Activated T-helper 17 cell treated with anti-CD3 and anti-CD28 coated beads, Interleukin-2, amount 50 U/mL, for 72 hours (primary cell): ENCODE measurements at regions not wholly inside any gene's neighbourhood (a gene's known extent, or its start where the extent isn't known, plus 50 kb on each side); places are given as distances from the start of the nearest gene placed in this dataset.

Experiments
- ATAC-seq: fragments of 150-1000 bp; cut with Tn5 transposase; replicated peaks from 2 replicates; pipeline ENCODE4 v1.10.0; 2021; ENCODE audit warnings: mild to moderate bottlenecking, moderate library complexity
- H3K27ac Mint-ChIP-seq: one replicate; pipeline ENCODE4 v1.8.0; 2022; ENCODE audit warnings: mixed read lengths
- H3K27me3 Mint-ChIP-seq: one replicate; pipeline ENCODE4 v1.8.0; 2022; ENCODE audit warnings: mixed read lengths
- H3K36me3 Mint-ChIP-seq: one replicate; pipeline ENCODE4 v1.8.0; 2022; ENCODE audit warnings: low read depth, mild to moderate bottlenecking, mixed read lengths
- H3K4me1 Mint-ChIP-seq: one replicate; pipeline ENCODE4 v1.8.0; 2022; ENCODE audit warnings: mixed read lengths
- H3K4me3 Mint-ChIP-seq: one replicate; pipeline ENCODE4 v1.8.0; 2022; ENCODE audit warnings: mild to moderate bottlenecking, mixed read lengths
- H3K9me3 Mint-ChIP-seq: one replicate; pipeline ENCODE4 v1.8.0; 2022; ENCODE audit warnings: mixed read lengths

- no peaks in the 10 kb centered on the region for H3K4me1 Mint-ChIP-seq
- no peaks in the 10 kb centered on the region for H3K36me3 Mint-ChIP-seq
- H3K27me3 Mint-ChIP-seq, result peaks cover 8% of the 10 kb centered on the region
- H3K9me3 Mint-ChIP-seq, result no peaks in the 10 kb centered on the region
- no peak for ATAC-seq
- H3K27ac Mint-ChIP-seq, result no peak overlapping the region
- no peak overlapping the region for H3K4me3 Mint-ChIP-seq
Measured at GRCh38 chr12:97398704-97399103, 63.9 kb upstream of the RMST start.

- Mint-ChIP-seq H3K27me3 (peaks cover 4% of the 10 kb centered on the region), H3K36me3 (no peaks in the 10 kb centered on the region), H3K27ac (no peak overlapping the region), H3K4me3 (no peak overlapping the region), H3K4me1 (no peaks in the 10 kb centered on the region), H3K9me3 (no peaks in the 10 kb centered on the region)
- ATAC-seq, result no peak
Measured at GRCh38 chr12:97404093-97404492, 58.5 kb upstream of the RMST start.

- ATAC-seq, result no peak
- H3K27ac Mint-ChIP-seq, result no peak overlapping the region
- H3K36me3 Mint-ChIP-seq, result no peaks in the 10 kb centered on the region
- peaks cover 4% of the 10 kb centered on the region for H3K27me3 Mint-ChIP-seq
- H3K4me1 Mint-ChIP-seq, result no peaks in the 10 kb centered on the region
- no peaks in the 10 kb centered on the region for H3K9me3 Mint-ChIP-seq
- H3K4me3 Mint-ChIP-seq, result no peak overlapping the region
Measured at GRCh38 chr12:97404543-97404942, 58.1 kb upstream of the RMST start.

GRCh38 chr12:97408363-97408762 lies 54.2 kb upstream of the RMST start:
- Mint-ChIP-seq H3K27ac (no peak overlapping the region), H3K27me3 (peaks cover 10% of the 10 kb centered on the region), H3K36me3 (no peaks in the 10 kb centered on the region), H3K4me1 (no peaks in the 10 kb centered on the region), H3K9me3 (no peaks in the 10 kb centered on the region), H3K4me3 (no peak overlapping the region)
- ATAC-seq, result no peak

- Mint-ChIP-seq H3K4me3 (no peak overlapping the region), H3K4me1 (no peaks in the 10 kb centered on the region), H3K27ac (no peak overlapping the region), H3K36me3 (no peaks in the 10 kb centered on the region), H3K27me3 (peaks cover 17% of the 10 kb centered on the region), H3K9me3 (no peaks in the 10 kb centered on the region)
- no peak for ATAC-seq
Measured at GRCh38 chr12:97411341-97411740, 51.3 kb upstream of the RMST start.
